ENCODE measurements at regions not wholly inside any gene's neighbourhood (a gene's known extent, or its start where the extent isn't known, plus 50 kb on each side); places are given as distances from the start of the nearest gene placed in this dataset.

DNA sequence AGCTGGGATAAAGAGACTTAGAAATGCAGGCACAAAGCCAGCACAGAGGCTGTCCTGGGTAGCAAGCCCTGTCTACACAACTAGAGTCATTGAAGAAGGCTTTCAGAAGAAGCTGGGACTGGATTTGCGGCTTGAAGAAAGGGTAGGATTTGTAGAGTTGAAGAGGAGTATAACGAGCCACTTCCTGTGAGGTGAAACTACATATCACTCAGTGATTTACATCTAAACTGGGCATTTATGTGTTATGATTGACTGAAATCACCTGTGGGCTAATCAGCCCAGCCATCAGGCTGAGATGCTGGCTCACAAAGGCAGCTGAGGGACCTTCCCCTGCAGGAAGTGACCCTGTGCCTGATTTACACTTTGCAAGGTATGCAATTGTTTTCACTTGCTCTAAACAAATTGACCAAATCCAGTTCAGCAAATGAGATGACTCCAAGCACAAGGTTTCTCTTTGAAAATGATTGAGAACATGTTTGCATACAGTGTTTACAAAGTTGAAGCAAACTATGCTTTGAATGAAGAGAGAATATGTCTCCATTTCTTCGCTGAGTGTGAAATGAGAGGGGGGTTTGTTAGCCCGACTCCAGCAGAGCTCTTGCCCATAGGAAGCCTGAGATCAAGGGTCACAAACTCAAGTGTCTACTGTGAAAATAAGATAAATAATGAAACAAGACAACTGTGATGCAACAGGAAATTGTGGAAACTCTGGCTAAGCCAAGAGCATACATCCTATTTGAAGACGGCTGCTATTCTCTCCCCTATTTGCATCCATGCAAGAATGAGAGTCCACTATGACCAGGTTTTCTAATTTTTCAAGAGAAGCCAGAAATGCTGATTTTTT lies 69.3 kb upstream of the HK2 start:
- peak; percentile 42 for DNase-seq (ENCODE audit: low spot score)
- H3K4me3 ChIP-seq (ENCODE audit: low read depth, low read length, poor library complexity, severe bottlenecking) = no peak overlapping the region
- peaks cover 9% of the 10 kb centered on the region for H3K4me1 ChIP-seq (ENCODE audit: insufficient read depth, low read length, poor library complexity, severe bottlenecking)
- ChIA-PET POLR2A (ENCODE audit: low non-redundant PET) (no interaction called here), CTCF (no interaction called here)
- H3K36me3 ChIP-seq (ENCODE audit: insufficient read depth, low read length, poor library complexity, severe bottlenecking) = no peaks in the 10 kb centered on the region
- no peak overlapping the region for H3K27ac ChIP-seq (ENCODE audit: low read depth, low read length, poor library complexity, severe bottlenecking)
- H3K9me3 ChIP-seq (ENCODE audit: low read depth, low read length, poor library complexity, severe bottlenecking) = no peaks in the 10 kb centered on the region
- BruUV-seq (replicated peaks) = no TSS peak
- H3K27me3 ChIP-seq (replicated peaks; ENCODE audit: insufficient read depth, low read depth, low read length, poor library complexity) = no peaks in the 10 kb centered on the region
- intact Hi-C loops (cut with micrococcal nuclease; ENCODE audit: unreplicated experiment) = no loop called here
- no peak for TF ChIP-seq EZH2 (IDR thresholded peaks at IDR 0.05; ENCODE audit: borderline replicate concordance, low read depth, low read length, poor library complexity, severe bottlenecking)
- TF ChIP-seq, protein P1, sequence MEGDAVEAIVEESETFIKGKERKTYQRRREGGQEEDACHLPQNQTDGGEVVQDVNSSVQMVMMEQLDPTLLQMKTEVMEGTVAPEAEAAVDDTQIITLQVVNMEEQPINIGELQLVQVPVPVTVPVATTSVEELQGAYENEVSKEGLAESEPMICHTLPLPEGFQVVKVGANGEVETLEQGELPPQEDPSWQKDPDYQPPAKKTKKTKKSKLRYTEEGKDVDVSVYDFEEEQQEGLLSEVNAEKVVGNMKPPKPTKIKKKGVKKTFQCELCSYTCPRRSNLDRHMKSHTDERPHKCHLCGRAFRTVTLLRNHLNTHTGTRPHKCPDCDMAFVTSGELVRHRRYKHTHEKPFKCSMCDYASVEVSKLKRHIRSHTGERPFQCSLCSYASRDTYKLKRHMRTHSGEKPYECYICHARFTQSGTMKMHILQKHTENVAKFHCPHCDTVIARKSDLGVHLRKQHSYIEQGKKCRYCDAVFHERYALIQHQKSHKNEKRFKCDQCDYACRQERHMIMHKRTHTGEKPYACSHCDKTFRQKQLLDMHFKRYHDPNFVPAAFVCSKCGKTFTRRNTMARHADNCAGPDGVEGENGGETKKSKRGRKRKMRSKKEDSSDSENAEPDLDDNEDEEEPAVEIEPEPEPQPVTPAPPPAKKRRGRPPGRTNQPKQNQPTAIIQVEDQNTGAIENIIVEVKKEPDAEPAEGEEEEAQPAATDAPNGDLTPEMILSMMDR (conservative IDR thresholded peaks at IDR 0.05; ENCODE audit: low read depth, low read length) = no peak

DNA sequence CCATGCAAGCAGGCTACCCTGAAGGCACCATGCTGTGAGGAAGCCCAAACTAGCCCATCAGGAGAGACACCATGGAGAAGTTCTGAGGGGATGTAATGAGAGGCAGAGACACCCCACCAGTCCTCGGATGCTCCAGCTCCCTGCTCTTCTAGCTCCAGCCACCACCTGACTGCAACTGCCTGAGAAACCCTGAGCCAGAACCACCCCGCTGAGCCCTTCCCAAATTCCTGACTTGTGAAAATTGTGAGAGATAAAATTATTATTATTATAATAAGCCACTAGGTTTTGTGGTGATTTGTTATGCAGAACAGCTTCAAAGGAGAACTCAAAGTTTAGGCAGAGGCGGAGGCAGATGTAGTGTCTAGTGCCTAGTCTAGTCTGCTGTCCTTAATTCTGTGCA lies 67.1 kb upstream of the HK2 start:
- Histone ChIP-seq H3K4me3 (ENCODE audit: low read depth, low read length, poor library complexity, severe bottlenecking) (no peak overlapping the region), H3K27me3 (replicated peaks; ENCODE audit: insufficient read depth, low read depth, low read length, poor library complexity) (no peaks in the 10 kb centered on the region), H3K36me3 (ENCODE audit: insufficient read depth, low read length, poor library complexity, severe bottlenecking) (no peaks in the 10 kb centered on the region), H3K9me3 (ENCODE audit: low read depth, low read length, poor library complexity, severe bottlenecking) (no peaks in the 10 kb centered on the region), H3K27ac (ENCODE audit: low read depth, low read length, poor library complexity, severe bottlenecking) (no peak overlapping the region), H3K4me1 (ENCODE audit: insufficient read depth, low read length, poor library complexity, severe bottlenecking) (peaks cover 9% of the 10 kb centered on the region)
- DNase-seq (ENCODE audit: low spot score) = no peak
- intact Hi-C loops (cut with micrococcal nuclease; ENCODE audit: unreplicated experiment) = no loop called here
- CTCF ChIA-PET = no interaction called here
- POLR2A ChIA-PET (ENCODE audit: low non-redundant PET) = no interaction called here
- no TSS peak for BruUV-seq (replicated peaks)
- no peak for TF ChIP-seq EZH2 (IDR thresholded peaks at IDR 0.05; ENCODE audit: borderline replicate concordance, low read depth, low read length, poor library complexity, severe bottlenecking)
- TF ChIP-seq, protein P1 (conservative IDR thresholded peaks at IDR 0.05; ENCODE audit: low read depth, low read length) = no peak

DNA sequence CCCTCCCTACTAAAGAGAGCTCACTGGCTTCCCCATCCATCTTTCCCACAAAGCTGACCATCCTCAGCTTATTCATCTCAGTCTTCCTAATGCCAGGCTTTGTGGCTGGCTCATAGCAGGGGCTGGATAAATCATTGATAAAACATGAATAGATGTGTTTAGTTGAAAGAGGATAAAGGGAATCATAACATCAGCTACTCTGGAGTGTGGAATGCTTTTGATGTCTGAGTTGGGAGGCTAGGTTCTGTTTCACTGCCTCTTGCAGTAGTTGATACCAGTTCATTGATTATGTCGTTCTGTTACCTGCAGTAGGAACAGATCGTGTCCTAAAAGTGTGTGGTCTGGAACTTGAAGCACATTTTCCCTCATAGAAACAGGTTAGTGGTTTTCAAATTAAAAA lies 66.3 kb upstream of the HK2 start:
- Histone ChIP-seq H3K4me3 (ENCODE audit: low read depth, low read length, poor library complexity, severe bottlenecking) (no peak overlapping the region), H3K36me3 (ENCODE audit: insufficient read depth, low read length, poor library complexity, severe bottlenecking) (no peaks in the 10 kb centered on the region), H3K27ac (ENCODE audit: low read depth, low read length, poor library complexity, severe bottlenecking) (no peak overlapping the region), H3K27me3 (replicated peaks; ENCODE audit: insufficient read depth, low read depth, low read length, poor library complexity) (no peaks in the 10 kb centered on the region), H3K4me1 (ENCODE audit: insufficient read depth, low read length, poor library complexity, severe bottlenecking) (peaks cover 9% of the 10 kb centered on the region), H3K9me3 (ENCODE audit: low read depth, low read length, poor library complexity, severe bottlenecking) (no peaks in the 10 kb centered on the region)
- intact Hi-C loops (cut with micrococcal nuclease; ENCODE audit: unreplicated experiment) = no loop called here
- ChIA-PET CTCF (no interaction called here), POLR2A (ENCODE audit: low non-redundant PET) (no interaction called here)
- no peak for TF ChIP-seq EZH2 (IDR thresholded peaks at IDR 0.05; ENCODE audit: borderline replicate concordance, low read depth, low read length, poor library complexity, severe bottlenecking)
- TF ChIP-seq, protein P1 (conservative IDR thresholded peaks at IDR 0.05; ENCODE audit: low read depth, low read length) = no peak
- DNase-seq (ENCODE audit: low spot score) = no peak
- no TSS peak for BruUV-seq (replicated peaks)
